ENCODE measurements at regions not wholly inside any gene's neighbourhood (a gene's known extent, or its start where the extent isn't known, plus 50 kb on each side); places are given as distances from the start of the nearest gene placed in this dataset.

GRCh38 chr14:43369710-43370564 is 1137.1 kb downstream of the FSCB start:
- no peaks in the 10 kb centered on the region for H3K36me3 Mint-ChIP-seq (ENCODE audit: low read depth)
- no peak overlapping the region for H3K4me3 Mint-ChIP-seq
- H3K9me3 Mint-ChIP-seq: peaks cover 19% of the 10 kb centered on the region
- no peak for DNase-seq
- TF ChIP-seq CTCF (IDR thresholded peaks at IDR 0.05): no peak
- no peaks in the 10 kb centered on the region for H3K27me3 Mint-ChIP-seq (ENCODE audit: low read depth, poor library complexity)
- H3K4me1 Mint-ChIP-seq: no peaks in the 10 kb centered on the region
- H3K27ac Mint-ChIP-seq: no peak overlapping the region

GRCh38 chr14:43362586-43362985 is 1144.5 kb downstream of the FSCB start:
- Mint-ChIP-seq H3K27ac (no peak overlapping the region), H3K4me3 (no peak overlapping the region), H3K36me3 (ENCODE audit: low read depth) (no peaks in the 10 kb centered on the region), H3K27me3 (ENCODE audit: low read depth, poor library complexity) (no peaks in the 10 kb centered on the region), H3K9me3 (peaks cover 3% of the 10 kb centered on the region), H3K4me1 (no peaks in the 10 kb centered on the region)
- no peak for TF ChIP-seq CTCF (IDR thresholded peaks at IDR 0.05)
- DNase-seq: no peak

GRCh38 chr14:43361751-43362150 is 1145.3 kb downstream of the FSCB start:
- no peak for TF ChIP-seq CTCF (IDR thresholded peaks at IDR 0.05)
- H3K9me3 Mint-ChIP-seq: peaks cover 3% of the 10 kb centered on the region
- no peaks in the 10 kb centered on the region for H3K4me1 Mint-ChIP-seq
- no peaks in the 10 kb centered on the region for H3K27me3 Mint-ChIP-seq (ENCODE audit: low read depth, poor library complexity)
- no peak overlapping the region for H3K27ac Mint-ChIP-seq
- no peak for DNase-seq
- no peaks in the 10 kb centered on the region for H3K36me3 Mint-ChIP-seq (ENCODE audit: low read depth)
- no peak overlapping the region for H3K4me3 Mint-ChIP-seq

GRCh38 chr14:43360239-43360638 is 1146.8 kb downstream of the FSCB start:
- no peak overlapping the region for H3K4me3 Mint-ChIP-seq
- DNase-seq: no peak
- H3K4me1 Mint-ChIP-seq: no peaks in the 10 kb centered on the region
- no peaks in the 10 kb centered on the region for H3K36me3 Mint-ChIP-seq (ENCODE audit: low read depth)
- H3K9me3 Mint-ChIP-seq: no peaks in the 10 kb centered on the region
- H3K27ac Mint-ChIP-seq: no peak overlapping the region
- no peak for TF ChIP-seq CTCF (IDR thresholded peaks at IDR 0.05)
- no peaks in the 10 kb centered on the region for H3K27me3 Mint-ChIP-seq (ENCODE audit: low read depth, poor library complexity)

- Mint-ChIP-seq H3K27ac (no peak overlapping the region), H3K4me3 (no peak overlapping the region), H3K4me1 (no peaks in the 10 kb centered on the region), H3K27me3 (ENCODE audit: low read depth, poor library complexity) (no peaks in the 10 kb centered on the region), H3K36me3 (ENCODE audit: low read depth) (no peaks in the 10 kb centered on the region), H3K9me3 (no peaks in the 10 kb centered on the region)
- DNase-seq: no peak
- TF ChIP-seq CTCF (IDR thresholded peaks at IDR 0.05): no peak
These were observed 1147.8 kb downstream of the FSCB start for GRCh38 chr14:43359317-43359716.

GRCh38 chr14:43356979-43357545 is 1150.0 kb downstream of the FSCB start:
- no peaks in the 10 kb centered on the region for H3K4me1 Mint-ChIP-seq
- H3K9me3 Mint-ChIP-seq: no peaks in the 10 kb centered on the region
- H3K4me3 Mint-ChIP-seq: no peak overlapping the region
- no peak for DNase-seq
- H3K36me3 Mint-ChIP-seq (ENCODE audit: low read depth): no peaks in the 10 kb centered on the region
- H3K27me3 Mint-ChIP-seq (ENCODE audit: low read depth, poor library complexity): peaks cover 4% of the 10 kb centered on the region
- no peak overlapping the region for H3K27ac Mint-ChIP-seq
- TF ChIP-seq CTCF (IDR thresholded peaks at IDR 0.05): no peak

Data from nephron progenitor cell (in vitro differentiated cells).